ENCODE measurements at regions not wholly inside any gene's neighbourhood (a gene's known extent, or its start where the extent isn't known, plus 50 kb on each side); places are given as distances from the start of the nearest gene placed in this dataset.

DNA sequence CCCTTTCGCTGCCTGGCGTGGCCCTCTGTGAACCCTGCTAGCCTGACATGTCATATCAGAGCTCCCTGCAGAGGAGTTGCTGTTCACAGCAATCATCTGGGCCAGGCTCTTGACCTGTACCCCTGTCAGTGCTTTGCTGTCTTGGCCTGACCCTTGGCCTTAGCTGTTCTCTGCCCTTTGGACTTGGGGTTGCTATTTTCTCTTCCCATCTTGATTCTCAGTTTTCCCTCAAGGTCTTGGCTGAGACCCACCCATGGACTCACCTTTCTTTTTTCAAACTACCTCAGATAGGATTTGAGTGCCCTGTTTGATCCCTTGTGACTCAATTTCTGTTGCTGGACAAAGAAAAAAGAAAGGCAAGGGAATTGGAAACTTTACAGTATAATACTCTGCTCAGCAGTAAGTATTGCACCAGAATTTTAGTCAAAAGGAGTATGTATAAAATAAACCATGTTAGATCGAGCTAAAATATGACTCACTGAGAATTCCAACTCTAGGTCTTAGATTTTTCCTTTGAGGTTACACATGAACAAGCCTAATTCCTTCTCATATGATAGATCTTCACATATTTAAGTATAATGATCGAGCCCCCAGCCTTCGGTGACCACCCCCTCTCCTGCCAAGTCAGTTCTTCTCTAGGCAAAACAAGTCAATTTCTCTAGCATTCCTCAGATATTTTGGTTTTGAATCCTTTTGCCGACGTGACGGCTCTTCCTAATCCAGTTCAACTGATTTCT lies 110.5 kb downstream of the NGF start:
- H3K4me1 ChIP-seq: peaks cover 0 to 6% (median 0%) of the 10 kb centered on the region in 4 donors
- intact Hi-C loops (cut with DNase I): no loop called here
- no peaks in the 10 kb centered on the region for H3K27me3 ChIP-seq
- WGBS, 2 donors: 86 to 90% methylated on average over 8 of the region's 8 CpGs
- no peak for DNase-seq
- TF ChIP-seq POLR2A (IDR thresholded peaks at IDR 0.05) (no peak), EP300 (IDR thresholded peaks at IDR 0.05) (no peak), POLR2AphosphoS5 (IDR thresholded peaks at IDR 0.05) (no peak)
- TF ChIP-seq, protein P1, sequence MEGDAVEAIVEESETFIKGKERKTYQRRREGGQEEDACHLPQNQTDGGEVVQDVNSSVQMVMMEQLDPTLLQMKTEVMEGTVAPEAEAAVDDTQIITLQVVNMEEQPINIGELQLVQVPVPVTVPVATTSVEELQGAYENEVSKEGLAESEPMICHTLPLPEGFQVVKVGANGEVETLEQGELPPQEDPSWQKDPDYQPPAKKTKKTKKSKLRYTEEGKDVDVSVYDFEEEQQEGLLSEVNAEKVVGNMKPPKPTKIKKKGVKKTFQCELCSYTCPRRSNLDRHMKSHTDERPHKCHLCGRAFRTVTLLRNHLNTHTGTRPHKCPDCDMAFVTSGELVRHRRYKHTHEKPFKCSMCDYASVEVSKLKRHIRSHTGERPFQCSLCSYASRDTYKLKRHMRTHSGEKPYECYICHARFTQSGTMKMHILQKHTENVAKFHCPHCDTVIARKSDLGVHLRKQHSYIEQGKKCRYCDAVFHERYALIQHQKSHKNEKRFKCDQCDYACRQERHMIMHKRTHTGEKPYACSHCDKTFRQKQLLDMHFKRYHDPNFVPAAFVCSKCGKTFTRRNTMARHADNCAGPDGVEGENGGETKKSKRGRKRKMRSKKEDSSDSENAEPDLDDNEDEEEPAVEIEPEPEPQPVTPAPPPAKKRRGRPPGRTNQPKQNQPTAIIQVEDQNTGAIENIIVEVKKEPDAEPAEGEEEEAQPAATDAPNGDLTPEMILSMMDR (IDR thresholded peaks at IDR 0.05): no peak
- no peaks in the 10 kb centered on the region for H3K9me3 ChIP-seq
- H3K4me3 ChIP-seq: no peak overlapping the region
- H3K27ac ChIP-seq: no peak overlapping the region
- no peaks in the 10 kb centered on the region for H3K36me3 ChIP-seq

DNA sequence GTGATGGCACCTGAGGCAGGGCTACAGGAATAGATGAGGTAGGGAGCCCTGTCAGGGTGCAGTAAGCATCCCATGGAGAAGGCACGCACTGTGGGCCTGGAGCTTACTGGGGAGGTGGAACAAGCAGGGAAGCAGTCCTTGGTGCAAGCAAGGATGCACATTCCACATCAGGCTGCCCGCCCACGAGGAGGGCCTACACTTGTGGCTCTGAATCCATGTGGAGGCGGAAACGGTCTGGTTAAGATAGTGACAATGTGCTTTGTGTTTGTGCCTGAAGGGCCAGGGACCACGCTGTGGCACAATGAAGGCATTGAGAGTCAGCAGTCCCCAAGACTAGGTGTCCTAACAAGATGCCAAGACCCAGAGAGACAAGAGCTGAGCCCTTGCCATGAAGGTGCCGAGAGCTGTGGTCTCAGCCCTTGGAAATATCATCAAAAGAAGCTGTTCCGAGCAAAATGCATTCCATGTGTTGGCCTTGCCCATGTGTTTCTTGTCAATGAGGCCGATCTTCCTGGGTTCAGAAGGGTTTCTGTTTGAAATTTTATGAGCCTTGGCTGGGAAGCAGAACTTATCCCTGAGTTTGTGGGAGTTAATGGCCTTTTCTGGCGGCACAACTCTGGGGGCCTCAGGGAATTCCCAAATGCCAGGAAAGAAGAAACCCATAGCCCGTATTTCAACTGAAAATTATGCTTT lies 111.9 kb downstream of the NGF start:
- no peaks in the 10 kb centered on the region for H3K36me3 ChIP-seq
- H3K27ac ChIP-seq: no peak overlapping the region
- H3K4me3 ChIP-seq: no peak overlapping the region
- no peak for DNase-seq
- peaks cover 0 to 5% (median 0%) of the 10 kb centered on the region in 4 donors for H3K4me1 ChIP-seq
- H3K27me3 ChIP-seq: no peaks in the 10 kb centered on the region
- WGBS, 2 donors: 85 to 91% methylated on average over 11 of the region's 11 CpGs
- H3K9me3 ChIP-seq: no peaks in the 10 kb centered on the region
- intact Hi-C loops (cut with DNase I): no loop called here
- TF ChIP-seq, protein P1 (IDR thresholded peaks at IDR 0.05): no peak
- TF ChIP-seq EP300 (IDR thresholded peaks at IDR 0.05) (no peak), POLR2AphosphoS5 (IDR thresholded peaks at IDR 0.05) (no peak), POLR2A (IDR thresholded peaks at IDR 0.05) (no peak)

DNA sequence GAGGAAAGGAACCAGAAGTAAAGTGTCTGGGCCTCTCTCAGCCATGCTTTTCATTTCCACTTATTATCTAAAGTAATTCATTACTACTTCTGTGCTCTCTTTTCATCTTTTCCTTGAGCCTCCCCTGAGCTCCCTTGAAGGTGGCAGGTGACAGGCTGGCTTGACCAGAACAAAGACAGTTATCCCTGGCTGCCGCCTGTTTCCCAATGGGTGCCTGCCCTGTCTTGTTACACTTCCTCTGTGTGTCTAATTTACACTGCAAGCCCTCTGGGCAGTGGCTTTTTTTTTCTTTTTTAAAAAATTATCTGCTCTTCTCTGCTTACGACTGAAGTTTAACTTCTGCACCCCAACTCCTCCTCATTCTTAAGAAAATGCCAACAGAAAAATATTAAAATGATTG lies 113.4 kb downstream of the NGF start:
- TF ChIP-seq POLR2AphosphoS5 (IDR thresholded peaks at IDR 0.05) (no peak), EP300 (IDR thresholded peaks at IDR 0.05) (no peak), POLR2A (IDR thresholded peaks at IDR 0.05) (no peak)
- TF ChIP-seq, protein P1 (IDR thresholded peaks at IDR 0.05): no peak
- intact Hi-C loops (cut with DNase I): no loop called here
- no peak for DNase-seq
- 90 to 93% methylated on average over 2 of the region's 2 CpGs for WGBS, 2 donors
- H3K4me1 ChIP-seq: no peaks in the 10 kb centered on the region
- no peak overlapping the region for H3K4me3 ChIP-seq
- H3K27me3 ChIP-seq: no peaks in the 10 kb centered on the region
- no peaks in the 10 kb centered on the region for H3K36me3 ChIP-seq
- no peak overlapping the region for H3K27ac ChIP-seq
- H3K9me3 ChIP-seq: no peaks in the 10 kb centered on the region

DNA sequence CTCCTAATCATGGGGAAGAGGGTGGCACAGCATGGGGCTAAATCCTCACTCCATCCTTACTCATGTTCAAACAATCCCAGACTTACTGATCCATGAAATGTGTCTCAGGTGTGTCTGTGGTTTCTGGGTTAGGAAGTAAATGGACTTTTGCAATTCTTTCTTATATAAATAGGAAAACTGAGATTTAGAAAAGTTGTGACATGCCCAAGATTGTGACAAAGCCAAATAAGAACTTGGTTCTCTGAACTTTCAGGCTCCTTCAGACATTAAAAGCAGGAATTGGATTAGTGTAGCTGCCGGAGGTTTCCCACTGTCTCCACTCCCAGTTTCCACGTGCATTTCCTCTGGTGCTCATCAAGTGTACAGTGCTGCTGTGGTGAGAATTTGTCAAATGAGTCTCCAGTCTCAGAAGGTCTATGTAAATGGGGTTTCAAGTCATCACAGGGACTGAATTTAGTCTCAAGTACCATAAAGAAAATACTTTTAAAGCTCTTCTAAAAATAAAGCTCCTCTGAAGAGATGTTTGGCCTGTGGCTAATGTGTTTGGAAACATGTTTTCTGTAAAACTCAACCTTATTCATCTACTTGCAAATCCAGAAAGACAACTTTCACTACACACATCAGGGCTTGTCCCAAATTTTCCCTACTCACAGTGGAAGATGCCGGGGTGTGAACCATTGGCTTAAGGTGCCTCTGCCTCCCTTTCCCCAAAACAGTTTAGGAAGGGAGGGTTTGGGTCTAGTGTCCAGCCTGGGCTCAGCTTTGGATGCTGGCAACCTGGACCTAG lies 115.2 kb downstream of the NGF start:
- Histone ChIP-seq H3K4me1 (no peaks in the 10 kb centered on the region), H3K9me3 (no peaks in the 10 kb centered on the region), H3K27ac (no peak overlapping the region), H3K27me3 (no peaks in the 10 kb centered on the region), H3K36me3 (no peaks in the 10 kb centered on the region), H3K4me3 (no peak overlapping the region)
- no peak for DNase-seq
- intact Hi-C loops (cut with DNase I): no loop called here
- TF ChIP-seq POLR2A (IDR thresholded peaks at IDR 0.05) (no peak), EP300 (IDR thresholded peaks at IDR 0.05) (no peak), POLR2AphosphoS5 (IDR thresholded peaks at IDR 0.05) (no peak)
- TF ChIP-seq, protein P1 (IDR thresholded peaks at IDR 0.05): no peak
- 86 to 87% methylated on average over 3 of the region's 3 CpGs for WGBS, 2 donors

Data from sigmoid colon (tissue), 6 donors.